Uterus (tissue), 3 donors: ENCODE measurements at regions not wholly inside any gene's neighbourhood (a gene's known extent, or its start where the extent isn't known, plus 50 kb on each side); places are given as distances from the start of the nearest gene placed in this dataset.

Experiments used
- DNase-seq, 2 donors: peaks; one replicate each; pipeline ENCODE4 v3.0.0-alpha.2; 2019 to 2020
- H3K27ac ChIP-seq, 2 donors: fragments of 200-600 bp; sonication (generic); 1 replicate in 1 of 2; 2 replicates in 1 of 2; pipeline ENCODE4 v1.5.1; 2016 to 2018
- H3K27me3 ChIP-seq, 2 donors: fragments of 200-600 bp; sonication (generic); one replicate each; pipeline ENCODE4 v1.5.1; 2018 to 2019; ENCODE audit warnings: control low read depth in 1 of 2
- H3K36me3 ChIP-seq, 2 donors: fragments of 200-600 bp; sonication (generic); one replicate each; pipeline ENCODE4 v1.5.1; 2019; ENCODE audit warnings: control low read depth in 1 of 2
- H3K4me1 ChIP-seq, 2 donors: fragments of 200-600 bp; sonication (generic); one replicate each; pipeline ENCODE4 v1.5.1; 2018 to 2019; ENCODE audit warnings: control low read depth in 1 of 2
- H3K4me3 ChIP-seq, 2 donors: fragments of 200-600 bp; sonication (generic); 1 replicate in 1 of 2; 2 replicates in 1 of 2; pipeline ENCODE4 v1.5.1; 2018 to 2019; ENCODE audit warnings: mild to moderate bottlenecking in 1 of 2
- H3K9me3 ChIP-seq, 2 donors: fragments of 200-600 bp; sonication (generic); one replicate each; pipeline ENCODE4 v1.5.1; 2019; ENCODE audit warnings: control low read depth in 1 of 2
- POLR2A ChIP-seq, 2 donors: fragments of 450-650 bp; IDR thresholded peaks; one replicate each; pipeline ENCODE4 v1.6.1; 2016; ENCODE audit warnings: antibody characterized with exemption in 2 of 2, mild to moderate bottlenecking in 1 of 2, moderate library complexity in 1 of 2
- intact Hi-C: fragments of 100-400 bp; cut with DNase I; formaldehyde crosslinking; loops from one replicate; pipeline ENCODE4 v1.15.1; 2023; ENCODE audit warnings: low total_unique reads
- TF ChIP-seq, protein P1 (sequence below), 4 experiments: fragments of 200-600 bp in 2 of 4; fragments of 450-650 bp in 2 of 4; sonication (generic) in 2 of 4; IDR thresholded peaks; one replicate each; pipeline ENCODE4 v1.5.1; 2016 to 2019; ENCODE audit warnings: antibody characterized with exemption in 4 of 4, mild to moderate bottlenecking in 2 of 4, moderate library complexity in 1 of 4
- donor health status: DM: yes; HTN: yes; CAD: no.

DNA sequence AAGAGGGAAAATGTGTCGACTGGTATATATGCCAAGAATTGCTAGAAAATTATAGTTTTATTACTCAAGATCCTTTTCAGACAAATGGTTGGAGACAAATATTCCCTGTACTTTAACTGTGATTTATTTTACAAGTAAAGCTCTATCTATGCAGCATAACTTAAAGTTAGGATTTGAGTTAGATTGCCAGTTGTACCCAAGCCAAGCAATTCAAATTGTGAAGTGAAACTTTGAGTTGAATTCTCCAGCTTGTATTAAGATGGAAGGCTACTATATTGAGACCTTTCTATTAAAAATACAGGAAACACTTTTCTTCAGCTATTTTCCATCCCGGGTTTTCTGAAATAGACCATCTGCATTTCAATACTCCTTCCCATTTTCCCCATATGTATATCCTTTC lies 333.1 kb upstream of the RBMS3 start:
- Histone ChIP-seq H3K4me1 (peaks cover 0 to 3% of the 10 kb centered on the region in 2 donors), H3K9me3 (no peaks in the 10 kb centered on the region), H3K27ac (no peak overlapping the region), H3K27me3 (no peaks in the 10 kb centered on the region), H3K36me3 (no peaks in the 10 kb centered on the region), H3K4me3 (no peak overlapping the region)
- TF ChIP-seq POLR2A (IDR thresholded peaks at IDR 0.05) = no peak
- TF ChIP-seq, protein P1, sequence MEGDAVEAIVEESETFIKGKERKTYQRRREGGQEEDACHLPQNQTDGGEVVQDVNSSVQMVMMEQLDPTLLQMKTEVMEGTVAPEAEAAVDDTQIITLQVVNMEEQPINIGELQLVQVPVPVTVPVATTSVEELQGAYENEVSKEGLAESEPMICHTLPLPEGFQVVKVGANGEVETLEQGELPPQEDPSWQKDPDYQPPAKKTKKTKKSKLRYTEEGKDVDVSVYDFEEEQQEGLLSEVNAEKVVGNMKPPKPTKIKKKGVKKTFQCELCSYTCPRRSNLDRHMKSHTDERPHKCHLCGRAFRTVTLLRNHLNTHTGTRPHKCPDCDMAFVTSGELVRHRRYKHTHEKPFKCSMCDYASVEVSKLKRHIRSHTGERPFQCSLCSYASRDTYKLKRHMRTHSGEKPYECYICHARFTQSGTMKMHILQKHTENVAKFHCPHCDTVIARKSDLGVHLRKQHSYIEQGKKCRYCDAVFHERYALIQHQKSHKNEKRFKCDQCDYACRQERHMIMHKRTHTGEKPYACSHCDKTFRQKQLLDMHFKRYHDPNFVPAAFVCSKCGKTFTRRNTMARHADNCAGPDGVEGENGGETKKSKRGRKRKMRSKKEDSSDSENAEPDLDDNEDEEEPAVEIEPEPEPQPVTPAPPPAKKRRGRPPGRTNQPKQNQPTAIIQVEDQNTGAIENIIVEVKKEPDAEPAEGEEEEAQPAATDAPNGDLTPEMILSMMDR (IDR thresholded peaks at IDR 0.05) = no peak
- no peak for DNase-seq
- intact Hi-C loops = no loop called here

DNA sequence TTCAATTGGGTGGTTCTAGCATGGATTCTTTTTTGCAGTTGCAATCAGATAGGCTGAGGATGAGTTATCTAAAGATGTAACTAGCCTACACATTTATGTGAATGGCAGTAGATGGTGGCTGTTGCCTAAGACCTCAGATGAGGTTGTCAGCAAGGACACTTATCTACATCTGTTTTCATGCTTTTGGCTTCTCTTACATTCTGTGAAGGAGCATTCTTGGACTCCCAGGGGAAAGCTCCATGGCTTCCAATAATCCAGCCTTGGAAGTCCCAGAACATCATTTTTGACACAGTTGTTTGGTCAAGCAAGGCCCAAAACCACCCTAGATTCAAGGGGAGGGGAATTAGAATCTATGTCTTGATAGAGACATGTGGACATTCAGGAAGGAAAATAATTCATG lies 332.2 kb upstream of the RBMS3 start:
- Histone ChIP-seq H3K9me3 (no peaks in the 10 kb centered on the region), H3K4me3 (no peak overlapping the region), H3K27ac (no peak overlapping the region), H3K27me3 (no peaks in the 10 kb centered on the region), H3K36me3 (no peaks in the 10 kb centered on the region), H3K4me1 (peaks cover 0 to 3% of the 10 kb centered on the region in 2 donors)
- TF ChIP-seq, protein P1 (IDR thresholded peaks at IDR 0.05) = no peak
- TF ChIP-seq POLR2A (IDR thresholded peaks at IDR 0.05) = no peak
- no peak for DNase-seq
- intact Hi-C loops = no loop called here

DNA sequence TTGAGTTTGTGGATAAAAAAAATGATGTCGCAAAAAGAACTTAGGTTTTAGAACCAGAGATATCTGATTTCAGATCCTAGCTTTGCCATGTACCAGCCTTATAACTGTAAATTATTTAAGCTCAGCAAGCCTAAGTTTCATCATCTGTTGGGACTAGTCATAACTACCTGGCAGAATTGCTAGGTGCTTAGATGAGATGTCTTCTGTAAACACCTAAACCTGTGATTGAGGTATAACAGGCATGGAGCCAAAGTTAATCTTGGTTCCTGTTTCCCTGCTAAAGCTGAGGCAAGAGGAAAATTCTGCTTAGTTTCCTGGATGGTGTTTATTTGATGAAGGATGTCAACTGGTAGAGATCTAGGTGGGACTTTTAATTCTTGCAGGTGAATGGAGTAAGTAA lies 331.3 kb upstream of the RBMS3 start:
- H3K27me3 ChIP-seq = no peaks in the 10 kb centered on the region
- TF ChIP-seq, protein P1 (IDR thresholded peaks at IDR 0.05) = no peak
- no peak for TF ChIP-seq POLR2A (IDR thresholded peaks at IDR 0.05)
- no peak overlapping the region for H3K4me3 ChIP-seq
- DNase-seq = no peak
- H3K27ac ChIP-seq = no peak overlapping the region
- H3K36me3 ChIP-seq = no peaks in the 10 kb centered on the region
- no peaks in the 10 kb centered on the region for H3K9me3 ChIP-seq
- H3K4me1 ChIP-seq = peaks cover 0 to 3% of the 10 kb centered on the region in 2 donors
- intact Hi-C loops = no loop called here

DNA sequence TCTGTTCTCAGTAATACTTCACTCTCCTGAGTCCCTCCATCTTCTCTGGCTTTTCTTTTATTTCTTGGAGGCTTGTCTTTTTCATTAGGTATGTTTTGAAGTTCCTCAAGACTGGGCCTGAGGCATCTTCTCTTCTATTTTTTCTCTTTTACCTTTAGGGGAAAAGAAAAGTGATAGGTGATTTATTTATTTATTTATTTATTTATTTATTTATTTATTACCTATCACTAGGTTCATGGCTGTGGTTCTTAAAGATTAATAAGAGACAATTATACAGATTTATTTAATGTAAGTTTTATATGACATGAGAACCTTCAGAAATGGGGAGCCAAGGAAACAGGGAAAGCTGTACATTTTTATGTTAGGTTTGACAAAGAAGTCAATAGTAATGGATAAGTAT lies 330.3 kb upstream of the RBMS3 start:
- H3K4me3 ChIP-seq = no peak overlapping the region
- intact Hi-C loops = no loop called here
- no peaks in the 10 kb centered on the region for H3K27me3 ChIP-seq
- no peak overlapping the region for H3K27ac ChIP-seq
- DNase-seq = no peak
- H3K9me3 ChIP-seq = no peaks in the 10 kb centered on the region
- no peaks in the 10 kb centered on the region for H3K36me3 ChIP-seq
- TF ChIP-seq, protein P1 (IDR thresholded peaks at IDR 0.05) = no peak
- peaks cover 0 to 3% of the 10 kb centered on the region in 2 donors for H3K4me1 ChIP-seq

DNA sequence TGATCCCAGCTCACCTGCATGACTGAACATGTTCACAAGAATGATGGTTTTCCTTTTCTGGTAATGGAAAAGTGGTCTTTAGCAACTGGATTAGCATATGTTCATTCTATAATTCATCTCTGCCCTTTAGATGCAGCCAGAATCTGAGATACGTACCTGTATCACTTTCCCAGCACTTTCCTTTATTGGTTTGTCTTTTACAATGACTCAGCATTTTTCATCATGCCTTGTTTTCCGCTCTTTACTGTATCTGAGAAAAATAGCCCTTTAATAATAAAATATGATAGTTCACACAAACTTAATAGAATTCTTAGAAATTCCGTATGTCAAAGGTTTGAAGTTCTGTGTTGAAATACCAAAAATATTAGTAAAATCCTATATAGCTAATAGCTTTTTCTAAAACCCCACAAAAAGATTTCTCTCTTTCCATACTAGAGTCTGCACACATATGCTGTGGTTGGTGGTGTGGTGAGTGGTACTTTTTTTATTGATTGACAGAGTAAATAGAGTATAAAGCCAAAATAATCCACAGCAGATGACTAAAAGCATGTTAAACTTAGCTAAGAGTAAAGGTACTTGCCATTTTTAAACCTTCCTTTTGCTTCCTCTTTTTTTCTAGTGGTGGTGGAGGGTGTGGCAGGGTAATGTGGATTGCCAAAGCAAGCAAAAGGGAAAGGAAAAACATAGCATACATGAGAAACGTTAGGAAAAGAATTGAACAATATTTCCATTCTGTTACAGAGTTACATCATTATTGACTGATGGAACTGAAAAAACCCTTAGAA lies 328.9 kb upstream of the RBMS3 start:
- Histone ChIP-seq H3K4me3 (no peak overlapping the region), H3K9me3 (no peaks in the 10 kb centered on the region), H3K27ac (no peak overlapping the region), H3K27me3 (no peaks in the 10 kb centered on the region), H3K36me3 (no peaks in the 10 kb centered on the region), H3K4me1 (peaks cover 0 to 3% of the 10 kb centered on the region in 2 donors)
- no peak for DNase-seq
- TF ChIP-seq, protein P1 (IDR thresholded peaks at IDR 0.05) = no peak
- TF ChIP-seq POLR2A (IDR thresholded peaks at IDR 0.05) = no peak
- intact Hi-C loops = no loop called here
